Right ventricle myocardium inferior (tissue), 1 donor: ENCODE measurements at regions not wholly inside any gene's neighbourhood (a gene's known extent, or its start where the extent isn't known, plus 50 kb on each side); places are given as distances from the start of the nearest gene placed in this dataset.

ENCODE experiments used
- ATAC-seq: fragments of 200-7000 bp; cut with Tn5 transposase; one replicate; pipeline ENCODE4 v1.9.1; 2020; ENCODE audit warnings: mild to moderate bottlenecking, moderate library complexity
- DNase-seq: peaks from one replicate; pipeline ENCODE4 v3.0.0; 2021; ENCODE audit errors: missing footprints
- intact Hi-C: fragments of 100-400 bp; cut with DNase I; formaldehyde crosslinking; loops from one replicate; pipeline ENCODE4 v1.11.0; 2022
- donor health status: DM: no; HTN: yes; CAD: no; lungs with severe emphysema.

DNA sequence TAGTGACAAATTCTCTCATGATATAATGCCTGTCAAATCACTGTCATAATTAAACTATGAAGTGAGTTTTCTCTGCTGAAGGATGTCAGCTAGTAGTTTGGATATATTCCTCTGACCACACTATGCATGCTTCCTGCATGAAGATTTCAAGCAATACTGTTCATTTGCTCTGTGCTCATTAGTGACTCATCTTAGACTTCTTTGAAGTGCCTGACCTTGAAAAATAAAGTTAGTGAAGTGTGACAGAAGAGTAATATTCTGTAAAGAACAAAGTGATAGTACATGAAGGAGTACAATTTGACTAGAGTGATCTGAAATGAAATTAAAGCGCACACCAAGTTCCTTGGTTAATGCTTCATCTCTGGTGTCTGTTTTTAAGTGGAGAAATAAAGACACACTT is 629.5 kb upstream of the ANO3 start:
- intact Hi-C loops, result no loop called here
- no peak for ATAC-seq
- DNase-seq, result no peak

DNA sequence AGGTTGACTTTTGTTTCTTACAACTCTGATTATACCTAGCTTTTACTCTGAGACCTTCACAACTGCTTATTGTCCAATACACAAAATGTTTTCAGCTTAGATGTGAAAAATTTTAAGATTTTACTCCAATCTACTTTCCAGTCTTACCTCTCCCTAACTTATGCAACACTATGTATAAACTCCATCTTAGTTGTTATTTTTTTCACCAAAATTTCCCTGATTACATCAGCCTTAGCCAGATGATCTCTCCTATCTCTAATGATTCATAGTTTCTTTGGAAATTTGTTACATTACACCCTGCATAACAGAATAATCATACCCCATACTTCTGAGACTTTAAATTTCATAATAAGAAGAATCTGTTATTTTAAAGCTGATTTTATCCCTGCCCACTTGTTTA is 621.0 kb upstream of the ANO3 start:
- intact Hi-C loops, result no loop called here
- no peak for DNase-seq
- no peak for ATAC-seq

DNA sequence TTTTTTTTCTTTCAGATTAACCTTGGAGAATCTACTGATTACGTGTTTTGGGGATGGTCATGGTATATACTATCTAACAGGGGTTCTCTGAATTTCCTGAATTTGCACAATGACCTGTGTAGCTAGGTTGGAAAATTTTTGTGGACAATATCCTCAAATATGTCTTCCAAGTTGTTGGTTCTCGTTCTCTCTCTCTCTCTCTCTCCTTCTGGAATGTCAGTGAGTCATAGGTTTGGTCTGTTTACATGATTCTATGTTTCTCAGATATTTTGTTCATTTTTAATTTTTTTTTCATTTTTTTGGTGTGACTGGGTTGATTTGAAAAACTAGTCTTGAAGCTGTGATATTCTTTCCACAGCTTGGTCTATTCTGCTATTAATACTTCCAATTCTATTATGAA is 604.0 kb upstream of the ANO3 start:
- intact Hi-C loops, result no loop called here
- no peak for DNase-seq
- ATAC-seq, result no peak

DNA sequence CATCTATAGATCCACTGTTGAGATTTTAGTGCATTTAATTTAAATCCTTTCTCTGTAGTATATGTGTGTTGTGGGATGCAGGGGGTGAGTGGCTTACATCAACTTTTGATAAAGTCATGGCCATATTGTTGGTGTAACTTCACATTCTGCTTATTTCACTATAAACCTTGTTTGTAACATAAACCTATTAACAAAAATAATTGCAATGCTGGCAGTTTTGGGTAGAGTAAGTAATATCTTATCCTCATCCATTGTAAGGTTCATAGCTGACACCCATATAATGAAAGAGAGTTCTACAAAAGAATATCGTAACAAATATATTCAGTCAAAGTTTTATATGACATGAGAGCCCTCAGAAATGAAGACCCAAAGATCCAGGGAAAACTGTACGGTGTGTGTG is 601.7 kb upstream of the ANO3 start:
- intact Hi-C loops, result no loop called here
- DNase-seq (no peak), ATAC-seq (no peak)

DNA sequence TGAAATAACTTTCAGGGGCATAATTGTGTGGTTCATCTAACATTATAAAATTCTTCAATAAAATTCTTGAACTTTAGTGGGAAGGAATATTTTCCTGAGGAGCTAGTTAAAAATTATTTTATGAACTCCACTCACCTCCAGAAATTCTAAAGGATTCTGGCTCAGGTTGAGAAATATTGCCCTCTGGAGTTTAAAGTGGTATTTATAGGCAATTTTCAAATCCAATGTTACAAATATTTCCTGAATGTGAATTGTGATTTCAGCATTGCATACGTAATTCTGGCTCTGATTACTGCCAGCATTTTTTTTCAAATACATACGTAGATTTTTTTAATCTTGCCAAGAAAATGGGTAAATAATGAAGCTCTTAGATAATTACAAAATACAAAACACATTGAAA is 598.2 kb upstream of the ANO3 start:
- DNase-seq, result no peak
- ATAC-seq, result no peak
- intact Hi-C loops, result no loop called here

DNA sequence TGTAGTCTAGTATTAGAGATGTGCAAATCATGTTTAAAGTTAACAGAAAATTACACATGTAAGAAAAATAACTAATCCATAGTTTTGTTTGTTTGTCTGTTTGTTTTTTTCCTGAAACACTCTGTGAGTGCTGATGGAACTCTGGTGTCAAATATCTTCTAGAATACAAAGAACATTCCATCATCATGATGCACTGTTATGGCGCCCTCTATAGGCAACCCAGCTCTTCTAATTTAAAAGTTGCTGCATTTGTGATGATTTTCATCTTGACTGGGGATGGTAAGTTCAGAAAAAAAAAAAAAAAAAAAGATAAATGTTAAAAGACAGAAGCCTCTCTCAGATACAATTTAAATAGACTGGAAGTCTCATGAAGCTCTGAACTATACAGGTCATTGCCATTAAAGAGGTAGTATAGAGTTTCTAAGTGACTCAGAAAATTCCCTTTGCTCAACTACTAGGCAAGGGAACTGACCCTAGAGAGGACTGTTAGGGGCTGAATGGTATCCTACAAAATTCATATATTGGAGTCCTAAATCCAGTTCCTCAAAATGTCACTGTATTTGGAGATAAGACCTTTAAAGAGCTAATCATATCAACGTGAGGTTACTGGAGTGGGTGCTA is 597.2 kb upstream of the ANO3 start:
- intact Hi-C loops, result no loop called here
- DNase-seq (no peak), ATAC-seq (no peak)

DNA sequence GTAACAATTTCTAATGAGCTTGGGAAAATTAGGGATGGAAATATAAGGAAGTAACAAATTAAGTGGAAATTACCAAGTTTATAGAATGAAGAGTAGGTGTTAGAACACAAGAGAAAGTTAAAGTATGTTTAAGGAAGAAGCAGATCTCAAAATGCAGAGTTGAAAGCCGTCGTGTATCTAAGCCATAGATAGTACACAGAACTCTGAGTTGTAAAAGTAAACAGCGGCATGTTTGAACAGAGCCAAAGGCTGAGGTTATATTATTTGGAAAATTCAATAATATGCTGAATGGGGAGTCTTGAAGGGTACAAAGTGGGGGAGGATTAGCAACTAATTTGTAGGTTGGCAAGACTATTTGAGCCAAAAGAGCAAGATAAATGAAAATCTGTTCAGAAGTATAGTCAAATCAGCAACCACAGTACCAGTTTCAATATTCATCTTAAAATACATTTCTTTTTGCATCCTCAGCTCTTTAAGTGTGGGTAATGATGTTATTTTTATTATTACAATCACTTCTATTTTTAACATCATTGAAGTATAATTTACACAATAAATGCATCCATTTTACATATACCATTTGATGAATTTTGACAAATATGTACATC is 594.8 kb upstream of the ANO3 start:
- no peak for ATAC-seq
- intact Hi-C loops, result no loop called here
- no peak for DNase-seq

DNA sequence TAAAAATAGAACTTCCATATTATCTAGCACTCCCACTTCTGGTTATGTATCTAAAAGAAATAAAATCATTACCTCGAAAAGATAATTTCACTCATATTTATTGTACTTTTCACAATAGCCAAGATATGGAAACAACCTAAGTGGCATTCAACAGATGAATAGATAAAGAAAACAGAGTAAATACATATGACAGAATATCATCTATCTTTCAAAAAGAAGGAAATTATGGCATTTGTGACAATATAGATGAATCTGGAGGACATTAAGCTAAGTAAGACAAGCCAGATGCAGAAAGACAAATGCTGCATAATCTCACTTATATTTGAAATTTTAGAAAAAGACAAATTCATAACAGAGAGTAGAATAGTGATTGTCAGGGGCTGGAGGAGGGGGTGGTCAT is 590.0 kb upstream of the ANO3 start:
- intact Hi-C loops, result no loop called here
- no peak for ATAC-seq
- DNase-seq, result no peak

DNA sequence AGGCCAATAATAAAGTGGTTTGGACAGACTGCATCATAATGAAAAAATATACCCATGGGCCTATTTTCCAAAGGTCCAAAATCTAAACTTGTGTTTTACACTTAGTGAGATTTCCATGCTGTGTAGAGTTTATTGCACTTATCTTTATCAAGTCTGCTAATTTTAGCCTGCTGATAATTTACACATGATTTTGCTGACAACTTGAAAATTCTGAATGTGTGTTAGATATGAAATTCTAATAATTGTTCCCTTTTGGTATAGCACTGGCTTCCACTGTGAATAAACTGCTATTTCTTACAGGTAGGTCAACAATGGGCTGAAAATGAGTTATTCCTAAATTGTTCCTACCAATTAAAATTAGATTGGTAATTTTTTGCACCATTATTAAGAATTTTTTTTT is 589.1 kb upstream of the ANO3 start:
- intact Hi-C loops, result no loop called here
- DNase-seq, result no peak
- no peak for ATAC-seq

DNA sequence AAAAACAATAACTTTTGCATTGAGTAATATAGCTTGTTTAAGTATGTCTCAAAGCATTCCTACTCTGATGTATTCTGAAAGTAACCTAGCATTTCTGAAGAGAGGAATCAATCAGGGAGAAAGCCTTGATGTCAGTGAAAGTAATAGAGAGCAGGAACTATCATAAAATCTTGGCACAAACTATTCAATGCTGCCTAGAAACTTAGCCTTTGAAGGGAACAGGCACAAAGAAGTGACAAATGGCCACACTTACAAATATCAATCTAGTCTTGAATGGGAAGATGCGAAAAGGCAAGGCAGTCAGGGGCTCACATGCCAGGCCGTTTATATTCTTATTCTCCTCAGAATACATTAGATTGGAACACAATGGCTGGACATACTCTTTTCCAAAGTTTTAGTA is 576.5 kb upstream of the ANO3 start:
- ATAC-seq (no peak), DNase-seq (no peak)
- intact Hi-C loops, result no loop called here

DNA sequence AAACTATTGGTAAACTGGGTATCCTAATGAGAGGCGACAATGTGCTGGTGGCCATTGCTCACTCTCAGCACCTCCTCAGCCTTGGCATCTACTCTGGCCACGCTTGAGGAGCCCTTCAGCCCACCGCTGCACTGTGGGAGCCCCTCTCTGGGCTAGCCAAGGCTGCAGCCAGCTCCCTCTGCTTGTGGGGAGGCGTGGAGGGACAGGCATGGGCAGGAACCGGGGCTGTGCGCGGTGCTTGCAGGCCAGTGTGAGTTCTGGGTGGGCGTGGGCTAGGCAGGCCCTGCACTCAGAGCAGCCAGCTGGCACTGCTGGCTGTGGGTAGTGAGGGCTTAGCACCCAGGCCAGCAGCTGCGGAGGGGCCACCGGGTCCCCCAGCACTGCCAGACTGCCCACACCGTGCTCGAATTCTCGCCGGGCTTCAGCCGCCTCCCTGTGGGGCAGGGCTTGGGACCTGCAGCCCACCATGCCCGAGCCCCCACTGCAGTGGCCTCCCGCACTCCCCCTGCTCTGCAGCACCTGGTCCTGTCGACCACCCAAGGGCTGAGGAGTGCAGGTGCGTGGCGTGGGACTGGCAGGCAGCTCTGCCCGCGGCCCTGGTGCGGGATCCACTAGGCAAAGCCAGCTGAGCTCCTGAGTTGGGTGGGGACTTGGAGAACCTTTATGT is 575.9 kb upstream of the ANO3 start:
- intact Hi-C loops, result no loop called here
- ATAC-seq (no peak), DNase-seq (peak; percentile 42)

DNA sequence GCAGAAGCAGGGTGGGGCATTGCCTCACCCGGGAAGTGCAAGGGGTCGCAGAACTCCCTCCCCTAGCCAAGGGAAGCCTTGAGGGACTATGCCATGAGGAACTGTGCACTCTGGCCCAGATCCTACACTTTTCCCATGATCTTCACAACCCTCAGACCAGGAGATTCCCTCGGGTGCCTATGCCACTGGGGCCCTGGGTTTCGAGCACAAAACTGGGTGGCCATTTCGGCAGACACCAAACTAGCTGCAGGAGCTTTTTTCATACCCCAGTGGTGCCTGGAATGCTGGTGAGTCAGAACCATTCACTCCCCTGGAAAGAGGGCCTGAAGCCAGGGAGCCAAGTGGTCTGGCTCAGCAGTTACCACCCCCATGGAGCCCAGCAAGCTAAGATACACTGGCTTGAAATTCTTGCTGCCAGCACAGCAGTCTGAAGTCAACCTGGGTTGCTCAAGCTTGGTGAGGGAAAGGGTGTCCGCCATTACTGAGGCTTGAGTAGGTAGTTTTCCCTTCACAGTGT is 573.7 kb upstream of the ANO3 start:
- intact Hi-C loops, result no loop called here
- ATAC-seq (no peak), DNase-seq (no peak)

DNA sequence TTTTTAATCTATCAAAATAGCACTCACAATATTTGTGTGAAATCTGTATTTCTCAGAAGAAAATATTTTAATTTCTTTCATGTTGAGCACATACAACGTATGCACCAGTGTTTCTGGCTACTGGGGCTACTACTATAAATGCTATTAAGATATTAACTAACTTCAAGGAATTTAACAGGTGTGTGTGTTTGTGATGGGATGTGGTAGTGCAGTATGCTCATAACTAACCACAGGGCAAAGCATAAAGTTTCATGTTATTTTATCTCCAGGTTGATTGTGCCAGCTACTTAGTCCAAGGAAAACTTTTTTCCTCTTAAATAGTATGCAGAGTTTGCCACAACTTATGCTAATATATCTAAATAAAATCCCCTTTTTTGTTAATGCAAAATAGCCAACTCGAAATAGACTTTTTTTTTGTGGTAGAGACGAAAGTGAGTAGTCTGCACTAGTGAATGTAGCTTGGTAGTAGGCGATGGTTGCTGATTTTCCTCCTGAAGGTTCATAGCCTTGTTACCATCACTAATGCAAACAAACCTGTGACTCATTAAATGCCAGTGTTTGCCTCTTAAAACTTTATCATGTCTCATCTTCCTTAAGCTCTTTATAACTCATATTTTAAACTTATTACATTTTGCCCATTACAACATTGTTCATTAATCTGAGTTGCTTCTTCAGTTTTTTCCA is 565.5 kb upstream of the ANO3 start:
- no peak for ATAC-seq
- DNase-seq, result no peak
- intact Hi-C loops, result no loop called here

DNA sequence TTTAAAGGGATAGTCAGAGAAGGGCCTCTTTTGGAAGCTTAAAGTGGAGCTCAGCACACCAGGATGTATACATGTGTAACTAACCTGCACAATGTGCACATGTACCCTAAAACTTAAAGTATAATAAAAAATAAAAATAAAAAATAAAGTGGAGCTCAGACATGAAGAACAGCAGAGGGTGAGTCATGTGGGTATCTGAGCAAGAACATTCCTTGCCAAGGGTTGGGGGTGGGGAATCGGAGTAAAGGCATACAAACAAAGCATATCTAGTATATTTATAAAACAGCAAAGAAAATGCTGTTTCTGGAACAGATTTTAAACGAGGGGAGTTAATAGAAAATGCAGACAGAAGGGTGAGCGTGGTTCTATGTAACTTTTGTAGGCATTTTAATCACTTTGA is 562.6 kb upstream of the ANO3 start:
- DNase-seq, result no peak
- ATAC-seq, result no peak
- intact Hi-C loops, result no loop called here

DNA sequence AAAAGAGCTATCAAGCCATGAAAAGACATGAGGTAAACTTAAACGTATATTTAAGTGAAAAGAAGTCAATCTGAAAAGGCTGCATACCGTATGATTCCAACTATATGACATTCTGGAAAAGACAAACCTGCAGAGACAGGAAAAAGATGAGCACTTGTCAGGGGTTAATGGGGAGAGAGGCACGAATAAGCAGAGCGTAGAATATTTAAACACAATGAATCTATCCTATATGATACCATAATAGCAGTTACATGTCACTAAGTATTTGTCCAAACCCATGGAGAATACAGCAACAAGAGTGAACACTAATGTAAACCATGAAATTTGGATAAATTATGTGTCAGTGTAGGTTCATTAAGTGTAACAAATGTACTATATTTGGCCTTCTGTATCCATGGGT is 560.3 kb upstream of the ANO3 start:
- ATAC-seq (no peak), DNase-seq (no peak)

DNA sequence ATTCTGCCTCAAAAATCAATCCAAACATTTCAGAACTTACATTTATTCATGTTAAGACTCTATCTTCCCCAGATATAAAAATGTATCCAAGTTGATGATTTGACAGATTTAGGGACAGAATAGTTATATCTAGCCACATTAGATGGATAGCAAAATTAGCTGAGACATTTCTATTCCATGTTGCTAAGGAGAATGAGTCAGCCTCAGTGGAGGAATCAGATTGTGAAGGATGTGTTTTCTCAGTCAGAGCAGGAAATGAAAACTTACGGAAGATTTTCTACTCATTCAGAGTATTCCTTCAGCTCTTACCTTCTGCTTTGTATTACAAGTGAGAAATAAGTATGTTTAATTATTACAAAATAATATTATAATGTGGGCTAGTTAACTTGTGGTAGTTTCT is 556.3 kb upstream of the ANO3 start:
- intact Hi-C loops, result no loop called here
- no peak for ATAC-seq
- DNase-seq, result no peak

More for the DNA sequence above, 560.3 kb upstream of the ANO3 start:
- intact Hi-C loops, result no loop called here

DNA sequence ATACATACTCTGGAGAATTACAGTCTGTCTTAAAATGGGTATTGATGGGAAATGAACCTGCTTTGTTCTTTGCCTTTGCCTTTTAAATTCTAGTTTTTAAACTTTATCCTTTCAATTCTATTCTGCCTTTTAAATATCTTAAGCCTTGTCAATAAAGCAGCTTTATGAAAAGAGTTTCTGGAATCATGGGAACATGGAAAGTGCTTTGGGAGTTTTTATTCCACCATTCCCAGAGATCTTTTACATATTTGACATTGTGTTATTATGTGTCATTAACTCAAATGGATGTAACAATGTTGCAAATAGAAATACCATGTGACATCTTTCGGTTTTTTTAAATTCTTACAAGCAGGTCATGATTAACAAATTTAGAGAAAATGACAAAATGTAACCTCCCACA is 555.7 kb upstream of the ANO3 start:
- intact Hi-C loops, result no loop called here
- no peak for ATAC-seq
- no peak for DNase-seq

DNA sequence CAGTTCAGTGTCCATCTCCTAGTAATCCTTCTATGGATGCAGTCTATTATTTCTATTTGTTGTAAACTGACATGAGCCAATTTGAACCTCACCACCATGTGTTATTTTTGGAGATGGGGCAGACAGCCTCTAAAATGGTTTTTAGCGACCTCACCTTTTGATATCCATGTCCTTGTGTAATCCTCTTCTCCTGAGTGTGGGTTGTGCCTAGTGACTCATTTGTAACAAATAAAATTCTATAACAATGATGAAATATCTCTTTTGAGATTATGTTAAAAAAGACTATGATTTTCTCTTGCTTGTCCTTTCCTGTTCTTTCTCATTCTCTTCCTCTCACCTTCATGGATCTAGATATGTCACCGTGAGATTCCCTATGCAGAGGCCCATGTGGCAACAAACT is 554.6 kb upstream of the ANO3 start:
- DNase-seq, result no peak
- intact Hi-C loops, result no loop called here
- ATAC-seq, result no peak

DNA sequence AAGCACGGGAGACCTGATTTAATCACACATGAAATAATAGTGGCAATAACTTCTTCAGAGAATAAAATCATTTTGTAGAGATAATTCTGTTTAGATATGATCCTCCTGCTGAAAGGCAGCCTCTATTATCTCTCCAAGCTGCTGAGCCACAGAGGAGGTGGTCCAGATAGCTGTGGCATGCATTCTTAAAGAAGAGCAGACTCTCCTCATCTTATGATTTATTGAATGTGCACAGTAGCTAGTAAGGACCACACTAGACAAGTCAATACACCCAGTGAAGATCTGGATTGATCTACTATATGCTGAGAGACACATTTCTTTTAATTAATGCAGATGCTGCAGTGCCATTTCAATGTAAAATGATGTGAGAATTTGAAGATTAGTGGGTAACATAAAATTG is 552.9 kb upstream of the ANO3 start:
- no peak for ATAC-seq

DNA sequence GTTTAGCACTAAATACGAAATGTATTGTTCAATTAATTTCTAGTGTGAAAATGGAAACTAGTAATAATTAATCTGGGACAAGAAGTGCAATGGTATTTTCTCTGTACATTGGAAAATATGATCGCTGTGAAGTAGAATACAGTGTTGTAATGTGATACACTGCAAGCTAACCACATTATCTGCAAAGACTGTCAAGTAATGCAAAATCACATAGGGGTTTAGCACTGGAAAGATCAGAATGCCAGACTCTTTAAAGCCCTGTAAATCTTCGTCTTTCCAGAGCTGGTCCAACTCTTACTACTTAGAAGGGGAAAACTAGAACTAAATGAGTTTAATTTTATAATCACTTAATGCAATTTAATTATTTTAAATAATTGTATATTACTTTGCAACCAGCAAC is 544.5 kb upstream of the ANO3 start:
- no peak for ATAC-seq
- intact Hi-C loops, result loop anchor here (5.0 kb wide), 1 partner anchor 1280 kb away; no protein-coding TSS in a partner anchor
- no peak for DNase-seq

More for the DNA sequence above, 552.9 kb upstream of the ANO3 start:
- DNase-seq, result no peak
- intact Hi-C loops, result no loop called here
